HG03039 (cell line): ENCODE measurements at regions not wholly inside any gene's neighbourhood (a gene's known extent, or its start where the extent isn't known, plus 50 kb on each side); places are given as distances from the start of the nearest gene placed in this dataset.

Source experiments
- ATAC-seq: cut with Tn5 transposase; IDR thresholded peaks from one replicate; pipeline ENCODE4 v1.9.1; 2021; ENCODE audit warnings: mild to moderate bottlenecking, moderate library complexity; ENCODE audit not compliant: unreplicated experiment

DNA sequence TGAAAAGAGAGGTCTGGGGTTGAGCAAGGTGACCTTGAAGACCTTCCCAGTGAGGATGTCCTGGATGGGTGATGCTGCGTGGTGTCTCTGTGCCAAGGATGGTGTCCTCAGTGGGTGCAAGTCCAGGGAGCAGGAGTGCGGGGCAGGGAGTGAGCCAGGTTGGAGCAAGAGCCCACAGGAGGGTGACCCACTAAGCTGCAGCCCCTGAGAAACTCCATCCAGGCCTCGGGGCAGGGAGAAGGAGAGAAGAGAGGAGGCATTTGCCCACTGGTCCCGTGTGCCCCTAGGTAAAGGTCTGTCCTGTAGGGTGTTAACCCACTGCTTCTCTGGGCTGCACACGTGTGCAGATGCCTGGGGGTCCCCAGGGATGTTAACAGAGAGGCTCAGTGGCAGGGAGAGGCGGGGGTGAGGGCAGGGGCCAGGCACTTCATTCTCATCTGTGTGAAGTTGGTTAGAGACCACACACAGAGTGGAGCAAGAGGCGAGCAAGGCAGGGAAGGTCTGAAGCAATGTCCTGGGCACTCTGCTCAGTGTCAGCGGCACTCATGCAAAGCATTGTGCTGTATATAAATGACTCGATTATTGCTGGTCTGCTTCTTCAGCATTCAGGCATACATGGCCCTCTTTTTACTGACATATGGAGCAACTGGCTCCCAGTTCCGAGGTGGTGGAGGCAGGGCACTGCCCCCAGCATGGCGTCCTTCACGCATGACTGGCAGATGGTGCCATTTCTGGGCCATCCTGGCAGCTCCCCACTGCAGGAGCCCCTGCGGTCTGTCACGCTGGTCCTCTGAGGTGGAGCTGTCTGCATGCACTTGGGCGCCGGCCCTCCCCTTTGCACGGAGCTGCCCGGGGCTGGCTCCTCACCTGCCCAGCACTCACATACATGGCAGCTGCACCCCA is 117.2 kb upstream of the HS6ST1 start:
- no peak for ATAC-seq

DNA sequence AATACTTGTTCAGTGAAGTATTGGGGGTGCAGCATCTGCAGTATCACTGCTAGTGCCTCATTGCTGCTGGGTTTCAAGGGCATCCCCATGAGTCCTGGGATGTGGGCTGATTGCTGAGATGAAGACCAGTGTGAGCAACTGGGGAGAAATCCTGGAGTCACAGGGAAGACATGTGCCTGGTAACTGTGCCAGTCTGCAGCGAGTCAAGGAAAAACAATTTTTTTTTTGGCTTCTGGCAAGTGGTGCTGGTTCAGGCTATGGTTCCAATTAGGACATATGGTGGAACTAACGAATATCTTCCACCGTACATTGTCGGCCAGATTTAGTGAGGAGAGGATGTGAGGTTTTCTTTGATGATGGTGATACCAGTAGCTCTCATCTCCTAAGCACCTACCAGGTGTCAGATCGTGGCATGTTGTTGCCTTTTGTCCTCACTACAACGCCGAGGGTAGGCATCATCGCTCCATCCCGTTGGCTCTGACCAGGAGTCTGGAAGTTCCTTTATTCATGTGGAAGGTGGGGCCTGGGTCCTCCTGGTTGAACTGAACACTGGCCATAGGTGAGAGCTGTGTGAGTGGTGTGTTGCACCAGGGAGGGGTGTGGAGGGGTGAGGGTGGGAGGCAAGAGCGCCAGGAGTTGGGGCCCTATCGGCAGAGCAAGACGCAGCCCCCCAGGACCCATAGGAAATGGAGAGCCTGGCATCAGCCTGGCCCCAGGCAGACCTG is 118.0 kb upstream of the HS6ST1 start:
- no peak for ATAC-seq

DNA sequence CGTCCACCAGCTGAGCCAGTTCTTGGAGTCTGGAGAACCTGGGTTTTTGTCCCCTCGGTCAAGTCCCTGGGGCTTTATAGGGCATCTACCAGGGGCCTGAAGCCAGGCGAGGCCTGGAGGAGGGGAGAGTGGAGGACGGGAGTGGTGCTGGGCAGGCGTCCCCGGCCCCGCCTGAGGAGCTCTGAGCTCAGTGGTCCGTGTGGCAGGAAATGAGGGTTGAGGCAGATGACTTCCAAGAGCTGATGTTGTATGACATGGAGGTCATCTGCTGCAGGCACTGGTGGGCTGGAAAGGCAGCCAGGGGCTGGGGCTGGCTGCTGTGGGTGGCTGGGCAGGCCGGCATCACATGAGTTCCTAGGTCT is 118.5 kb upstream of the HS6ST1 start:
- no peak for ATAC-seq

DNA sequence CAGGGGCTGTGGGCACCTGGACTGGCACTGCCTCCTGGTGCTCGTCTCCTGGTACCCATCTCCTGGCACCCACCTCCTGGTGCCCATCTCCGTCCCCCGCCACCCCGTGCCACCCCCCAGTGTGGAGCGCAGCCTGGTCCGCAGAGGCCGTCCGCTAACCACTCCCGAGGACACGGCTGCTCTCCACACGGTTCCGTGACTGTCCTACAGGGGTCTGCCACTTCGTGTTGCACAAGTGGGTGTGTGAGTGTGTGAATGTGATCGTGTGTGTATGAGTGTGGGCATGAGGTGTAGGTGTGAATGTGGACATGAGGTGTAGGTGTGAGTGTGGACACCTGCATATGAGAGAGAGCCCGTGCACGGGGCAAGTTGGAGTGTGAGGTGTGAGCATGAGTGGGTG is 119.4 kb upstream of the HS6ST1 start:
- no peak for ATAC-seq

DNA sequence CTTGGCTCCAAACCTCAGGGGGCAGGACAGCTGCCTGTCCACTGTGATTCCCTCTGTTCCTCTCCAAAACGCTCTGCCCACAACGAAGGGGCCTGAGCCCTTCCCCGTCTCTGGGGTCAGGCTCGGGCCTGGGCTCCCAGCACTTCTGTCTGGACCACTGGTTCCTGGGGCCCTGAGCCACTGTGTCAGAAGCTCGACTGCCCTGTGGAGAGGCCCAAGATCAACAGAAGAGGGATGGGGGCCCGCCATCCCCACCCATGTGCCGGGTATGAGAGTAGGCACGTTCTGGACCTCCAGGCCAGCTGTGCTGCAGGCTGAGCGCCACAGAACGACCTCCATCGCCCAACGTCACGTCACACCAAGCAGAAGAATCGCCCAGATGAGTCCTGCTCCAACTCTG is 119.9 kb upstream of the HS6ST1 start:
- no peak for ATAC-seq

DNA sequence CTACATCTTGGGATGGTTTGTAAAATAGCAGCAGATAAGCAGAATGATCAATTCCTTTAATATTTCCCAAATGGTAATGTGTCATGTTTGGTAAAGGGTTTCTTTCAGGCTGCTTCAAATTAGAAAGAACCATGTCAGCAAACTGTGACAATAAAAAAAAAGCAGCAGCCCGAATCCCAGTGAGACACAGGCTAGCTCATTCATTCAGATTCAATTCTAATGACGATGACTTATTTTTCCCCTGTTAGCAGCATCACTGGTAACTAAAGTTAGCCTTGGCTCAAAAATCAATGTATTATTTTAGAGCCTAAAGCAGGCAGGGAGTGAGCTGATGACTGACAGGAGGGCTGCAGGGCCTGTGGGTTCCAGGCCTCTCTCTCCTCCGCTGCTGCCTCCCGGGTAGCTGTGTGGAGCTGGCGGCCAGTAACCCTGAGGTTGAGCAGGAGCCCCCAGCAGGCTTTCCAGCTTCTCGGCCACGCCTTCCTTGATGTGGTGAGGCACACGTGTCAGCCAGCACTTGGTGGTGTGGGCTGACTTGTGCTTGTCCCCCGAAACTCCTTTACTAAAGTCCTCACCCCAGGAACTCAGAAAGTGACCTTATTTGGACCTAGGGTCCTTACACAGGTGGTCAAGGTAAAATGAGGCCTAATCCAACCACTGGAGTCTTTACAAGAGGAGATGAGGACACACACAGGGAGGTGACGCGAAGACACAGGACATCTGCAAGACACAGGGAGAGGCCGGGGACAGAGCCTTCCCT is 120.5 kb upstream of the HS6ST1 start:
- ATAC-seq: no peak

DNA sequence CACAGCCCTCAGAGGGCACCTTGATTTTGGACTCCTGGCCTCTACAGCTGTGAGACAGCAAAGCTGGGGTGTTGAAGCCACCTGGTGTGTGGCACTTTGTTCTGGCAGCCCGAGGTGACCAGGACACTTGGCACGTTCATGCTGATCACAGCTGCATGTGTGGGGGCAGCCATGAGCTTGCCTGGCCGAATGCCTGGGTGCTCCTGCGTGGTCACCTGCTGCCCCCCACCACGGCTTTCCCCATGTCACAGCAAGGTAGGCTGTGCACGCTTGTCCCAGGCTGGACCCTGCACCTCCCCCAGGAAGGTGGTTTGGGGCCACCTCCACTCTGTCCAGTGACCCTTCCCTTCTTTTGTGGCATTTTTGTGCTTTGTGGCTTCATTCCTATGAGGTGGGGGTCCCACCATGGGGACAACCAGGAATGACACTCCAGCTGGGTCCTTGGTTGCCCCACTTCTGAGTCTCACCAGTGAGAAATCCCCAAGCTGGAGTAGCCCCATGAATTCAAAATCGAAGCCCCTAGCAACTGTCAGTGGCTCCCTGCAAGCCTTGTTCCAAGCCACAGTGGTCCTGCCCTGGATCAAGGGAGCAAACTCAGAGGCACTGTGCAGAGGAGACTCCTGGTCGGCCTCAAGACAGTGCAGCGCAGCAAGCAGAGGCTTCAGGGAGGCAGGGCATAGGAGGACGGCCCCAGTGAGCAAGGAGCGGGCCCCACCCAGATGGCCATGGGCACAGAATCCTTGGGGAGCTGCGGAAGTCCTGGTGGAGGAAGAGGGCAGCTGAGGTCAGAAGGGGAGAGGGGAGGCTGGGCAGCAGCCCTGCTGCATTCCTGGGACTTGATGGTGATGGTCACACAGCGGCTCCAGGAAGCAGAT is 121.4 kb upstream of the HS6ST1 start:
- no peak for ATAC-seq

DNA sequence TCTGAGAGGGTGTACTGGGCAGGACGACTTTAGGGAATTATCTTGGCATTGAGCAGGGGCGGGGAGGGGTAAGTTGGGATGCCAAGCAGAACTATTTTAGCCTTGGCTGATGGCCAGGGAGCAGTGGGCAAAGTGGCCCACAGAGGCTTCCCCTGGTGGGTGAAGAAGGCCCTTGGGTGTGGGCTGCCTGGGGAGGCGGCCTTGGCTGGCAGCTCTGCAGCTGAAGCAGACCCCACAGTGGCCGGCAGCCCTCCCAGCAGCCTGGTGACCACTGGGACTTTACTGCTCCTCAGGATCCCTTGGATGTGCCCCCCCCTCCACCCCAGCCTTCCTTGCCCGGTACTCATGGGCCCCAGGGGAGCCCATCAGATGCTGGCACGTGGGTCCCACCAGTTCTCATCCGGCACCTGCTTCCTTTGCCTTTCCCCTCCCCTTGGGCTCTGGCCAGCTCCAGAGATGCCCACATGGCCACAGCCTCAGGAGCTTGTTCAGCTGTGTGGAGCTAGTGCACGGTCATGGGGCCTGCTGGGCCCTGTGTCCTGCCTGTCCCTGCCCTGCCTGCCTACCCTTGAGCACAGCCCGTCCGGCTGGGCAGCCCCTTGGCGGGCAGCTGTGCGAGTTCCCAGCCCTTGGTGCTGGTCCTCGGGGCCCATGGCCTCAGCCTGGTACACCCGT is 122.1 kb upstream of the HS6ST1 start:
- ATAC-seq: no peak

DNA sequence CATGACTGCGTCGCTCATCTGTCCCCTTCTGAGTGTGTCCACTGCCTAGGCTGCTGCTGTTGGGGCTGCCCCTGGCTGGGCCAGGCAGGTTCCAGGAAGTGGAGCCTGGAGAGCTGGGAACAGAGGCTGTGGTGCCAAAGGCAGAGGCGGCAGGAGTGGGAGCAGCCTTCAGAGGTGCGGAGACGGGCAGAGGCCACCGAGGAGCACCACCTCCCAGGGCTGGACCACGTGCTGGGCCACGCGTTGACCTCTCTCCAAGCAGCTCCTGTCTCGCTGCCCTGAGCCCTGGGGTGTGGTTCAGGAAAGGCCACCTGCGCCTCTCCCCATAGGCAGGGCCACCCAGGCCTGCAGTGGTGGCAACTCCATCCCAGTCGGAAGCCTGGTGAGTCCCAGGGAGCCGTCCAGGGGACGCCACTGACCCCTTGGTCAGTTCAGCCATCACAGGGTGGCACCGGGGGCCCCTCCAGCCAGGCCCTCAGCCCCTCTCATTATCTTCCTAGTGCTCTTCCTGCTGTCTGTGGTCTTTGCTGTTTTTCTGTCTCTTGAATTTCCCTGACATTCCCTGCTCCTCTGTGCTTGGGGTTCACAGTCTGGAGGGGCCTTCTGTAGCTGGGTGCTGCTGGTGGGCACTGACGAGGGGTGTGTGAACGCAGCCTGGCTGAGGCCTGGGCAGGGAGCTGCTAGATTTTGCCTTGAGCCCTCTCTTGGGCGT is 122.8 kb upstream of the HS6ST1 start:
- ATAC-seq: no peak

DNA sequence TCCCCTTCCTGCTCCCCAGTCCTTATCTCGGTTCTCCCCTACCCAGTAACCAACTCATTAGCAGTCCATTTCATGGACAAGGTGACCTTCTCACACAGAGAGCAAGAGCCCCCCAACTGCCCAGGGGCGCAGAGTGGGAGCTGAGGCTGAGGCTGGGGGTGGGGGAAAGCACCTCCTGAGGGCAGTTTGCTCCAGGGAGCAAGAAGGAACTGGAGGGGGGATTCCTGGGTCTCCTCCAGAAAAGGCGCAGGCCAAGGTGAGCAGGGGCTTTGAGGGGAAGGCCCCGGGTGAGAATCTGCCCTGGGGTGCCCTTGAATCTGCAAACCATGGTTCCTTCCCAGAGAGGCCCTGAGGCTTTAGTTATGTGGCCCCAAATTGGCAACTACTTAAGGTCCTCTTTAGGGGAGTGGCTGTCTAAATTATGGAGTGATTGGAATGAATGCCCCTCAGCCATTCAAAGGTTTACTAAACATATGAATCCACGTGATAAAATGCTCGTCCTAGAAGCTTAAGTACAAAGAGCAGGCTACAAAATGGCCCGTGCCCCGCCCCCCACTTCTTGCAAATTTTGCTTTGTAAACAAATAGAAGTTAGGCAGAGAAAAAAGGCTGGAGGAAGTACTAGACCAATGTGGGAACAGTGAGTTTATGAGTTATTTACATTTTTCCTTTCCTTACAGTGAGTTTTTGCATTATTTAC is 123.5 kb upstream of the HS6ST1 start:
- no peak for ATAC-seq

DNA sequence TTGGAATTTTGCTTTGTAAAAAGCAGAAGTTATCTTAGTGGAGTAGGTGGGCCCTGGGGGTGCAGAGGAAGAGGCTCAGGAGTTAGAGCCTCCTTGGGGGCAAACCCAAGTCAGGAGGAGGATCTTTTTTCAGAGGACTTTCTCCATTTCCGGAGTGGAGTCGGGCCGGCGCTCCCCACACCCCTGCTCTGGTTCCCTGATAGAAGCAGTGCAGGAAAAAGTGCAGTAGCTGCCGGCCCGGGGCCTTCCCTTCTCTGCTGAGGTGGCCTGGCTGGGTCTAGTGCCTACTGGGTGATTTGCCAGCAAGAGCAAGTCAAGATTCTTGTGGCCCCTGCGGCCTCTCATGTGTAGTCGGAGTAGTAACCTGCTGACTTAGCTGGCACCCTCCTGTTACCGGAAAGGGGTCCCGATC is 124.2 kb upstream of the HS6ST1 start:
- ATAC-seq: no peak

DNA sequence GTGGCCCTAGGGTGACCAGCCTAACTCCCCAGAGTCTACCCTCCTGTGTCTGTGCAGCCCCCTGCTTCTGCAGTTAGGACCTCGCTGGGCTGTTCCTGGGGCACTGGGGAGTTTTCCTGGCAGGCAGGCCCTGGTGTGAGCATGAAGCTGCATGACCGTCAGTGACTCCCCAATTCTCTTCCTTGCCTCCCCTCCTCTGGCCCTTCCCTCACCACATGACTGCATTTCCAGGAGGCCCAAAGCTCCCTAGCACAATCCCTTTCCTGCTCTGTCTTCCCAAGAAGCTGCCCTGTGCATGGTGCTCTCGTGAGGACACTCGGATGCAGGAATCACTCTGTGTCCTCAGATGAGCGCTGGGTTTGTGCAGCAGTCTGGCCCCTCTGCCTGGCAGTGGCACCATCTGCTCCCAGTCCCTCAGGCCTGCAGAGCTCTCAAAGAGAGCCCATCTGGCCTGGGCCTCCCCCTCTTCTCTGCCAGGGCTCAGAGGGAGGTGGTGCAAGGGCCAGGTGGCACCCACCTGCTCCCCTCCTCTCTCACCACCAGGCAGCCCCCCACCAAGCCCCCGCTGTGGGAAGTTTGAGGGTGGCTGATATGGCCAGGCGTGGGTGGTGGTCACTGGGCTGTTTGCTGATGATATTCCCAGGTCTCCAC is 125.6 kb upstream of the HS6ST1 start:
- no peak for ATAC-seq

DNA sequence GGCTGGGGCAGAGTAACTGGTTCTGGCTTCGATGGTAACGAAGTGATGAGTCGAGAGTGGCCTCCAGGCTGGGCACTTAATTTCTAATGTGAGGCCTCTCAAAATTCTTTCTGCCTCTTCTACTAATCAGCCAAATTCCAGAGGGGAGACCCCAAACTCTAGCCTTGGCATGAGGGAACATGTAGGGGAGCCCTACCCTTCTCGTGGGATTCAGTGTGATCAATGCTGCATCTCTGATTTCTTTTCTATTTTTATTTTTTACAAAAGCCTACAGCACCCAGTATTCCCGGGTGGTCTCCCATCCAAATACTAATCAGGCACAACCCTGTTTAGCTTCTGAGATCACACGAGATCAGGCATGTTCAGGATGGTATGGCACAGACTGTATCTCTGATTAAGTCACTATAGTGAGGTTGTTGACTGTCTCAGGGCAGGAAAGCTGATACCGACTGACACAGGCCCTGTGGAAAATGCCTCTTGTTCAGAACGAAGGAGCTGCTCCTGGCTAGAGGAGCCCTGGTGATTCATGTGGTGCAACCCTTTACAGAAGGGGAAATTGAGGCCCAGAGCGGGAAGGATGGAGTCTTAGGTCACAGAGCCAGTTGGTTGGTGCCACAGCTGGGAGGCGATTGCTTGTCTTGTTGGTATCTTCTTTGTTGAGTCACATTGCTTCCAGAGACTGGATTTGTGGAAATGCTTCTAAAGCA is 126.3 kb upstream of the HS6ST1 start:
- no peak for ATAC-seq

DNA sequence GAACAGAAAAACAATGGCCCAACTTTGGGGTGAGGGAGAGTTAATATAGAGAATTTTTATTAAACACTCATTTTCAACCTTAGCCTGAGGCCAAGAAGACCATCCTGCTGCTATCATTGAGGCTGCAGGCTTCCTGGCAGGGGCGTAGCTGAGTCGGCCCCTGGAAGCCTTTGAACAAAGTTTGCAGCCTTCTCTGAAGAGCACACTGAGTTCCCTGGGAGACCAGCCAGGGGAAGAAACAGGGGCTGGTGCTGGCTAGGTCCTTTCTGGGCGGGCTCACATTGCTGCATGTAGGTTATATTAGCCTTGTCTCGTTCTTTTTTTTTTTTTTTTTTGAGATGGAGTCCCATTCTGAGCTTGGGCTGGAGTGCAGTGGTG is 126.8 kb upstream of the HS6ST1 start:
- no peak for ATAC-seq

DNA sequence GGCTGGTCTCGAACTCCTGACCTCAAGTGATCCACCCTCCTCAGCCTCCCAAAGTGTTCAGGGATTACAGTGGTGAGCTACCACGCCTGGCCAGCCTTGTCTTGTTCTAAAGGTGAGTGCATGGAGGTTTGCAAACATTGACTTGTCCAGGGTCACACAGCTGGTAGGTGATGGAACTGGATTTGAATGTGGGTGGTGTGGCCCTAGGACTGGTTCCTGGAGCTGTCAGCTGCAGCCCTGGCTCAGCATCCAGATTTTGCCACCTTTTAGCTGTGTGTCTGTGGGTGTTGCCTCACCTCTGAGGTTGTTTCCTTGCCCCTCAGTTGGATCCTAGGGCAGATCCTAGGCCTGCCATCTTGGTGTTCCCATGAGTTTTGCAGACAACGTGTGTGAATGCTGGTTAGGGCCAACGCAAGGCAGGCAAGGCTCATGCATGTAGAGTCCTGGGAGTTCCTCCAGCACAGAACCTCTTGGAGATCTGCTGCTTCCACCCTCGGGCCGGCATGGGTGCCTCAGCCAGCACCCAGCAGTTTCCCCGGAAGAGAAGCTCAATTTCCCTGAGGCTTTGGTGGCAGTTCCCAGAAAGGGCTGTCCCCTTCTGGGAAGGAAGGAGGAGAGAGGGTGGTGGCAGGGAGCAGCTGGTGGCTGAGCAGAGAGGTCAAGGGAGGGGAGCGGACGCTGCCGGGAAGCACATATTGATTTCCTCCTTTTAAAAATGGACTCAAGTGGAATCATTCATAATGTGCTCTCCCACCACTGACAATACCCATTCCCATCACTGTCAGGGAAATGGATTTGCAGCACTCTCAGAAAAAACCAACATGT is 127.6 kb upstream of the HS6ST1 start:
- no peak for ATAC-seq

DNA sequence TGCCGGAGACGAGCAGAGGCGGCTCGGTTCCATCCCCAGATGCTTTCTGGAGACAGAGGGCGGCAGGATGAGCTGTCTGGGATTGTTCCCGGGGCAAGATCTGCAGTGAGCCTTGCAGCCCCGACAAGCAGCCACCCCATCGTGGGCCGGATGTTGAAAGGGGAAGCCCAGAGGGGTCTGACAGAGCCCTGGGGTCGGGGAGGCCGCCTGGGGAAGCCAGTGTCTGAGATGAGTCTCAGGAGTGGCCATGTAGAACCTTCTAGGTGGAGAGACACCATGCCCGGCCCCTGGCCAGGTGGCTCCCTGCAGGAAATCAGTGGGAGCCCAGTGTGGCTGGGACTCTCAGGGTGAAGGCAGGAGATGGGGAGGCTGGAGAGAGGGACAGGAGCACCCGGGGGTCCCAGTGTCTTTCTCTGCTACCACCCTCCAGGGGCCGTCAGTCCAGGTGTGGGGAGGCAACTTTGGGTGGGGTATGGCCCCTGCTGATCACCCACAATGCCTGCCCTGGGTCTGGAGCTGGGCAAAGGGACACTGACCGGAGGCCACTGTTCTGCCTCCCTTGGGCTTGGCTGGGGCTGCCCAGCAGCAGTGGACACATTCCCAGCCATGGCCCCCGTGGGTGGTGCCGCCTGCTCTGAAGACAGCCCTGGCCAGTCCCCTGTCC is 128.3 kb upstream of the HS6ST1 start:
- ATAC-seq: no peak
